Cerebellar nuclear complex (tissue), 1 donor: ENCODE measurements at regions not wholly inside any gene's neighbourhood (a gene's known extent, or its start where the extent isn't known, plus 50 kb on each side); places are given as distances from the start of the nearest gene placed in this dataset.

ENCODE experiments used
- DNase-seq, 2 experiments: peaks; one replicate each; lab custom pipeline; 2025; lab: John Stamatoyannopoulos, UW

DNA sequence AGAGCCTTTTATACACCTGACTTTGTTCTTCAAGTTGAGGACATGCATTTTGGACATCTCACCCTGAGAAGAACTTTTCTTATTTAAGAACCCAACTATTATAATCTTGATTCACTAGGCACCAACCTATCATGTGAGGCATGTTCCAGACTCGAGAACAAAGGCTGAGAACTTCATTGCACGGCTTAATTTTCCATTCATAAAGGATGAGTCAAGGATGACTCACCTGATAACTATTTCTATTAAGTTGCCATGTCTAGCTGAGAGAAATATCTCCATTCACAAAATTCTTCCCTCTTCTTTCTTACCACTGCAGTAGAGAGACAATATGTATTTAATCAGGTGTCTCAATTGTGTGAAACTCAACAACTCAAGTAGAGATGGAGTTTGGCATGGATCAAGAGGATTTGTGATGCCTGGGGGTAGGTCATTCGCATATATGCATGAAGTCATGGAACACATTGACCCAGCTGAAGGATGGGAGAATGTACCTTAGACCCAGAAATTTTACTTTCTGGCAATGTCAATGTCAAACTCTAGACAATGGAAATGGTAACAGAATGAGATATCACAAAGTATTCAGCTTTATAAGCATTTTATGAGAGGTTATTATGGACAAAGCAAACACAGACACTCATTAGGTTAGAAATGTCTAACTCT lies 173.2 kb upstream of the PRNP start:
- DNase-seq, result no peak

DNA sequence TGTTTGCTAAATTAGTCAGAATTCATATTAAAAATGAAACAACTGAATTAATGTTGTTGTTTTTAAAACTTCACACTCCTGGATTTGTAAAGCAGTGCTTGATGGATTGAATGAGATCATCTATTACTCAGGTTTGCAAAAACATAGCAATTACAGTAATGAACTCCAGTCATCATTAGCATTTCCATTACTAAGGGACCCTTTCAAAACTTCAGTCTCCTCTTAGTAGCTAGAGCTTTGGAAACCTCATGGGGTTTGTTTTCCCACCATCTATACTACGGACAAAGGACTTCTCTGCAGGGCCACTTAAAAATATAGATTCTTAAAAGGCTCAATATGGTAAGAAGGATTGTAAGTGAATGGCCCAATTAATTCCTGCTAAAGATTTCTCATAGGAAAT lies 174.5 kb upstream of the PRNP start:
- DNase-seq, result no peak

DNA sequence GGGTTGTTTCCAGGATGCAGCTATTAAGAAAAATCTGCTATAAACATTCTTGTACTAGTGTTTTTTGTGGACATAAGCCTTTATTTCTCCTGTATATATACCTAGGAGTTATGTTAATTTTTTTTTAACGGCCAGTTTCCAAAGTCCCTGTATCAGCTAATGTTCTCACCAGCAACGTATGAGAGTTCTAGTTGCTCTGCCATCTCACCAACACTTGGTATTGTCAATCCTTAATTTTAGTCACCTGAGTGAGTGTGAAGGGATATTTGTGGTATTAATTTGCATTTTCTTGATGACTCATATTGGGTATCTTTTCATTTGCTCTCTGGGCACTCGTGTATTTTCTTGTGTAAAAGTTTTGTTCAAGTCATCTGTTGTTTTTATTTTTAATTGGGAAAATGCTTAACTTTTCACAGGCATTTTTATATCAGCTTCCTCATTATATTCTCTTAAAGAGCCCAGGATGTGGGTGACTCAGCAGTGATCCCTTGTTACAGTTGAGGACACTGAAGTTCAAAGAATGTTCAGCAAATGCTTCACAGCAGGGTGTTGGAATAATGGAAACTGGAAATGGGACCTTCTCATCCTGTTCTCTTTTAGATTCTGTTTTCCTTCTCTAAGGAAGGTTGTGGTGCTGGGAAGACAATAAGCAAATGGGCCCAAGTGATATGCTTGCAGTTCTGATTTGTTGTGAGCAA lies 176.3 kb upstream of the PRNP start:
- no peak for DNase-seq

DNA sequence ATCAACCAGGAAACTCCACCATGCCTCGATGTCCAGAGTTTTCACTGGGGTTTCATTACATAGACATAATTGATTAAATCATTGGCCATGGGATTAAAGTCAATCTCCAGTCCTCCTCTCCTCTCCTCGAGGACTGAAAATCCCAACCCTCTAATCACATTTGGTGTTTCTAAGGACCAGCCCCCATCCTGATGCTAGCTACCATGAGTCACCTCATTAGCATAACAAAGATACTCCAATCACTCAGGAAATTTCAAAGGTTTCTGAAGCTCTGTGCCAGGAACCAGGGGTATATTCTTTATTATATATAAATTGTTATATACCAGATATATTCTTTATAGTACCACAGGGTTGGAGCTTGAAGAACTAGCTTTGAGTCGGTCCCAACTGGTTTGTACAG lies 177.5 kb upstream of the PRNP start:
- no peak for DNase-seq

DNA sequence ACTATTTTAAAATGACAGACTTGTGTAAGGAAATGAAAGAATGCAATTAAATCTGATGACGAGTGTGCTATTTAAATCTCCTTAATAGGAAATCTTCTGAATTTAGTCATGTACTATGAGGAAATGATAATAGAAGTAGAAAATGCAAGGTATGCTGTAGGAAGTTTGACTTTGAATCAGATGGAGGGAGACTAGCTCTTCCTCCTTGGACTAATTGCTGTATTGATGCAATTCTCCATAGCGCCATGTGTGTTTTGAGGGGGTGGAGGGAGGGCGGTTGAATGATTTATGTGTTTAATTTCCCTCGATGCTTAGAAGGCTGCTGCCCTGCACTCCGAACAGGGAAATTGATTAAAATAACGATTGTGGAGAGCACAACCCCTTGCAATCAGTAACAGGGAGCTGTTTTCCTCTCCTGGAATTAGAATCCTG lies 179.0 kb upstream of the PRNP start:
- DNase-seq, result no peak

DNA sequence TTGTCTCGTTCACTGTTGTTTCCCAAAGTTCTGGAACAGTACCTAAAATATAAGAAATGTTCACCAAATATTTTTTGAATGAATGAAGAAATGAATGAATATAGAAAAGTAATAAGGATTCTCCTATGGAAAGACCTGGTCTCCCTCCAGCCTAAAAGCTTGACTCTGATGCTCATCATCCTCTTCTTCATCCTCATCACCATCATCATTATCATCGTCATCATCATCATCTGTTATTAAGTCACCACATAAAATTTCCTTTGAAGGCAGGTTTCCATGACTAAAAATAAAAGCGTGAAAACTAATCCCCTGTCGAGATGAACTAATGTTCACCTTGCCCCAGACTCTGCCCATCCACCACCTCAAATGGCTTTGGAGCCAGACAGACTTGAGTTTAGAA lies 181.4 kb upstream of the PRNP start:
- DNase-seq, result no peak

DNA sequence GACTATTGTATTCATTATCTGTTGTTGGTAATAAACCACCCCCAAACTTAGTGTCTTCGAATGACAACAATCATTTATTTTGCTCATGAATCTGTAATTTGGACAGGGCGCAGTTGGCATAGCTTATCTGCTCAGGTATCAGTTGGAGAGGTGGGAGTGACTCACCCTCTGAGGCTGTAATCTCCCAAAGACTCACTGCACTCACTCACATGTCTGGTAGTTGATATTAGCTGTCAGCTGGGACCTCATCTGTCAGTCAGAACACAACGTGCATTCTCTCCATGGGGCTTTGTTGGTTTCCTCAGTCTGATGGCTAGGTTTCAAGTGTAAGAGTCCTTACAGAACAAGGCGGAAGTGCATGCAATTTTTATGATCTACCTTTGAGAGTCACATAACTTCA lies 183.5 kb upstream of the PRNP start:
- no peak for DNase-seq

DNA sequence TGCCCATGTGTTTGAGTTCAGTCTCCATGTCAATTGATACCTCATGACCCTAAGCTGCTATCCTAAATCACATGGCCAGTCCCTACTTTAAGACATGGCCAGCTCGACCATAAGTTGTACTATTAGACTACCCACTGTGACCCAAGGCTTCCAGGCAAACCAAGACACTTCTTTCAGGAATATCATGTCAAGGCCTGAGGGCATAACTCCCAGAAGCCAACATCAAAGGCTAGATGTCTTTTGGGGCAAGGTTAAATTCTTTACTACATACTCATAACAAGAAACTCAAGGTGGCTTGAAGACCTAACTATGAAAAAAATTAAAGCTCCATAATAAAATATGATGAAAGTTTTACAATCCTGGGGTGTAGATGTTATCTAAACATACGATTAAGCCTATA lies 192.9 kb upstream of the PRNP start:
- DNase-seq, result no peak

DNA sequence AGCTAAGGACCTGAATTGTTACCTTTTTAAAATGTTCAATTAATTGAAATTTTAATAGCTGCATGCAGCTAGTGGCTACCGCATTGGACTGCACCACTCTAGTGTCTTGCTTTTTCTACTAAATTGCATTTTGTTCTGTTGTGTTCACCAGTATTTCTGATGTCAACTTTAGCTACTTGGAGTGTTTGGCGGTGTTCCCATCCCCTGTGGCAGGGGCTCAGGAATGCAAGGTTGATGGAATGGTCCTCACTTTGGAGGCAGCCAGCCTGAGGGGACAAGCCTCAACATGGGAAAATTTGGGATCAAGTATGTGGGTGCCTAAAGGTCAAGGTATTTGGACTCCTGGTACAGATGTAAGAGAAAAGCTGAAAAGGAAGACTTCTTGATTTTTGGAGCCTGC lies 194.6 kb upstream of the PRNP start:
- DNase-seq, result no peak

DNA sequence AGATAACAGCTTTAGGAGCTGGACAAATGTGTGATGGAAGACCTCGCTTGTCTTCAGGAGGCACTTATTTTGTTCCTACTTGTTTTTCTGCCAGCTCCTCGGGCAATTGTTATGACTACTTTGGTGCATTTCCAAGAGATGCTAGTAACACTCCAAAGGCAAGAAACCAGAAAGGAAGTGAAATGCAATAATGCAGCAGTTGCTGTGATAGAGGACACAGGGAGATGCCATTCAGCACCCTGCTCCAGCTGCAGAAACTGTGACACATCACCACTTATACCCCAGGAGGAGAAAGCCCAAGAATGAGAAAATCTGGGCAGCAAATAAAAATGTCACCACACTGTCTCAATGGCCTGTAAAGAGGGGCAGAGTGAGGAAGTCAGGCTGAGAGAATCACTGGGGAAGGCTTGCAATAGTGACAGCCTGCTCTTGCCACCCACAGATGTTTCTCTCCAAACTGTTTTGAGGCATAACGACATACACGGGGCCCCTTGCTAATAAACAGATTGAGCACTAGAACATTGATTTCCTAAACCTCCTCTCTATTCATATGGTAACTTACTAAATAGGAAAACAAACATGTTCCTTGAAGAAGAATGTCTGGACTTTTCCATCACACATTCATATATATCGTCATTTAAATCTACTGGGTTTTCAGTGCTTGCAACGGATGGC lies 195.5 kb upstream of the PRNP start:
- DNase-seq, result no peak

DNA sequence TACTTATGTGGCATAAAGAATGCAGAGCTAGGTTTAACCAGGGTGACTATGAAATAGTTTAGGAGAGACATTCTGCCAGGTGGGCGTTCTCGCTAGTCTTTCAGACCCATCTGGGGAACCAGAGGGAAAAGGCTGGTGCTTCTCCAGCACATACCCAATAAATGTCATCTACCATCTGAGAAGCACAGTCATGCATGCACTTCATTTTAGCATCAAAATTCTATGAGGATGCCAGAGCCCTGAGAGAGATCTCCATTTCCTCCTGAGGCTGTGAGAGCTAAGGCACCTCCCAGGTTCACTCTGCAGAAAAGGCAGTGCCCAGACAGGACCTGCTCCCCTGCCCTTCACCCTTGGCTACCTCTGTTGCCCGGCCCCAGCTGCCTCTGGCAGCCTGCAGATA lies 196.2 kb upstream of the PRNP start:
- no peak for DNase-seq

DNA sequence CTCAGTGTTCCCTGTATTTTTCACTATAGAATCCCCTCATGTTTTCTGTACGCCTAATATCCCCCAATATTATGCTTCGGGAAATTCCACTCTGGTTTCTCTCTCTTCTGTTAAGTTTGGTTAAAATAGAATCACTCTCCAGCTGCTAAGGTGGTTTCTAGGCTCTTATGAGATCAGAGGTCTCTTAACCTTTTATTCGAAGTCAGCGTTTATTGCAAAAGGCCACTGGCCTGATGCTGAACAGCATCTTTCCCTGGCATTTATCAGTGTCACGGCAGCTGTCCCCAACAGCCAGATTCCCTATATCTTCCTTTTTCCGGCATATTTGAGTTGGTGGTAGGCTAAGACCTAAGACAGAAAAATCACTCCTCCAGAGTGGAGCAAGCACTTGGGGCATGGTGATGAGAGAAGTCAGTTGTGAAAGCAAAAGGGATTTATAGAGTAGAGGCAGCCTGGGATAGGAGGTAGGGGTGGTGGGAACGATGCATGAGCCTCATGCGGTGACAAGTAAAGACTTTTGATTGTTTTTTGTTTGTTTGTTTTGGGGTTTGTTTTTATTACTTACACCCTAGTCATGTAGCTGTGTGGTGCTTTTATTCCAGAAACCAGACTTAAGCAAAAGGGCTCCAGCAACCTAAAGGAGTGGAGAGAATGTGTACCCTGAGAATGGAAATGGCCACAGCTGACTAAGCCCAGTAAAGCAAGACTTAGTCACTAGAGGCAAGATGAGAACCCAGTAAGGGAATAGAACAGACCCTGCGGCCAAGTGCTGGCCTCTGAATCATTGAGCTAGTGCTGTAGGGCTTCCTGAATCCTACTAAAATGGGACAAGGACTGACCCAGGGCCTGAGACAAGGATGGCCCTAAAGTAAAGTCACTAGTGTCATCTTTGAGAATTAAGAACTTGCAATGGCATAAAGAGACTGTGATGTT lies 197.6 kb upstream of the PRNP start:
- DNase-seq, result no peak

DNA sequence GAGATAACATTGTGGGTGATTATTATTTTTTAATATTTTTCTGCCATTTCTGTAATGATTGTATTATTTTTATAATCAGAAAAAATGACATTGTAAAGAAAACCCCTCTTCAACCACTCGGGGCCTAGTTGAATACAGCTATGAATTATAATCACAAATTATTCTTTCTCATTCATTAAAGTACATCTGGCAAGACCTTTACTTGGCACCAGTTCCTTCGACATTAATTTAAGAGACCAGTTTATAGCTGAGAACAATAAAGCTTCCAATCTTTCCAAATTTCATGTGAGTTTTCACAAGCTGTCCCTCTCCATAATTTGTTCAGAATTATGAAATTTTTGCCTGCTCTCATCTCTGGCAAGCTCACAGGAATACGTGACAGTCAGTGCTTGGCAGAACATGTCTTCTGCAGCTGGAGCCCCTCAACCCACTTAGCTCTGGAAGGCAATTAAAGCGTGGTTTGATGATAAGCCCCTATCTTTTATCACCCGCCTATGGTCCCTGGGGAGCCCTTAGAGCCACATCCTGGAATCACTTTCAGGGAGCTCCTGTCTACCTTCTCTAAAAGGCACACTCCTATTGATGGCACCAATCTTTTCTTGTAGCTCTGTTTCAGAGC lies 201.8 kb upstream of the PRNP start:
- DNase-seq, result no peak

DNA sequence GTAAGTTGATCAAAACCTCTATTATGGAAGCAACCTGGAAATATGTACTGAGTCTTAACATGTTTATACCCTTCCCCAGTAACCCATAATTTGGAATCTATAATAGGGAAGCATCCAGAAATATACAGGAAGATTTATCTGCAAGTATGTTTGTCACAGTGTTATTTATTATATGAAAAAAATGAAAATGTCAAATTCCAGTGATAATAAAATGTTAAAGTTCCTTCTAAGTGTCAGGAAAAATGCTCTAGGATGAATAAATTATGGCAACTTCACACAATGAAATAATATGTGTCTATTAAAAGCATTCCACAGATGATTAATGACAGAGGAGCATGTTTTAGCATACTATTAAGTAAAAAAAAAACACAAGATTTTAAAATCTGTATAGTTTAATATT lies 202.3 kb upstream of the PRNP start:
- no peak for DNase-seq

DNA sequence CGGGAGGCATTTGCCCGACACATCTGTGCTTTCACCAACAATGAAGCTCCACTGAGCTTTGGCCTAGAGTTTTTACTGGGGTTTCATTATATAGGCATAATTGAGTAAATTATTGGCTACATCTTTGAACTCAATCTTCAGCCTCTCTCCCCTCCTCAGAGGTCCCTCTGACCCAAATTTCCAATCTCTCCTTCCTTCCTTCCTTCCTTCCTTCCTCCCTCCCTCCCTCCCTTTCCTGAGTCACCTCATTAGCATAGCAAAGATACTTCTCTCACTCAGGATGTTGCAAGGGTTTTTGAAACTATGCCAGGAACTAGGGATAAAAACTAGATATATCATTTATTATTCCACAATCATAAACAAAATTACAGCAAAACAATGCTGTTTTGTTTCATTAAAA lies 202.8 kb upstream of the PRNP start:
- no peak for DNase-seq

DNA sequence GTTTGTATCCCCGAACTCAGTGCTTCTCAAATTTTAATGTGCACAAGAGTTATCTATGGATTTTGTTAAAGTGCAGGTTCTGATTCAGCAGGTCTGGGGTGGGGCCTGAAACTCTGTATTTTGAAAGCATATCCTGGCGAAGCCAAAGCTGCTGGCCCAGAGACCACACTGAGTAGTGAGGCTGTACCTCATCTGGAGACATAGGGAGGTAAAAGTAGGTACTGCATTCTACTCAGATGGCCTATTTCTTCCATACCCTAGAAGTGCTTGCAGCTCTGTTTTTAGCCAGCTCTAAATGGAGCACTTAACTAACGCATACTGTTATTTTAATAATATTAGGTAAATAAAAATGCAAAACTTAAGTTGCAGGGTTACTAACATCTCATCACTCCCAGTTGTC lies 206.2 kb upstream of the PRNP start:
- DNase-seq, result no peak

DNA sequence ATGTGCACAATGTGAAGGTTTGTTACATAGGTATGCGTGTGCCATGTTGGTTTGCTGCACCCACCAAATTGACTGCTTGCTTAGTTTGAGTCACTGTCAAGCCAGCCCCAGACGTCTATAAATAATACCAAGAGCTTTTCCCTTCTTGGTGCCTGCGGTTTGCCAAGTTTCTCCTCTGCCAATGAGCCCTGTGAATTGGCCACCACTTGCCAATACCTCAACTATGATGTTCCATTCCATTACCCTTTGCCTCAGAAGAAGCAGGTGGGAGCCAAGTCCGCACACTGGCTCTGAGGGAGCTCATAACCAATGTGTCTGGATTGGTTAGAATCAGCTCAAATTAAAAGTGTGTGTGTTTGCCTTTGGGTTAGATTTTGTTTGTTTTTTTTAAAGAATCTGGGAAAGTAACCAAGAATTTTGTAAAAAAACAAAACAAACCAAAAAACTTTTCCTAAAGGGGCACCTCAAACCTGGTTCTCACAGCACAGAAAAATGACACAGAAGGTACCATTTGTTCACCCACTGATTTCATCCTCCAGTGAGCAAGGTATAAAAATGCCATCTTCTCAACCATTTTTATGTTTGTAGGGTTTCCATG lies 209.3 kb upstream of the PRNP start:
- no peak for DNase-seq

DNA sequence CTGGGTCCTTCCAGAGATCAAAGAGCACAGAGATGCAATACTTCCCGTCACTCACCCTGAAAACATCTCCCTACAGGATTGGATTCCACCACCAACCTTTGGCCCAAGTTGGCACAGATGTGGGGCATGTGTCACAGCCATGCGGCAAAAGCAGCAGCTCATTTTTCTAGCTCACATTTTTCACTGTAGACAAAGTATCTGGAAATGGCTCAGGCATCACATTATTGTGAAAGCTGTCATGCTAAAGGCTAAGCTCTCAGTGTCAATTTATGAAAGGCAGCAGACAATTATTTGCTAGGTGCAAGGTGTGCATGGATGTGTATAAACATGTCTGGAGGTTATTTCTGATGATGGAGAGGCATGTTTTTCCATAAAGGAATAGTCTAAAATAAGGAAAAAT lies 213.3 kb upstream of the PRNP start:
- no peak for DNase-seq

DNA sequence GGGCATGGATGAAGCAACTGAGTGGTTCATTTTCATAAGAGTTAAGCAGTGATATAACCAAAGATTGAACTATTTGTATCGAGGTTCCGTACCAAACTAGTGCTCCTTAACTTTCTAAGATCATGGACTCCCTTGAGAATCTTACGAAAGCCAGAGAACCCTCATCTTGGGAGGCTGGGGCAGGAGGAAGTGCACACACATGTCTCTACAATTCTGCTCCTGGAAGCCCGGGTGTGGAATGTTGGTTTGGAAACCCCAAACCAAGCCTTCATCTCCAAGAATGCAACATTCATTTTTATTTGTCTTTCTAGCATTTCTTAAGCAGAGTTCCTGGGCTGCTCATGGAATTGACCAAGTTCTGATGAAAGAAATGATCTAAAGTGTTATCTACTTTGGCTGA lies 215.0 kb upstream of the PRNP start:
- DNase-seq, result no peak

DNA sequence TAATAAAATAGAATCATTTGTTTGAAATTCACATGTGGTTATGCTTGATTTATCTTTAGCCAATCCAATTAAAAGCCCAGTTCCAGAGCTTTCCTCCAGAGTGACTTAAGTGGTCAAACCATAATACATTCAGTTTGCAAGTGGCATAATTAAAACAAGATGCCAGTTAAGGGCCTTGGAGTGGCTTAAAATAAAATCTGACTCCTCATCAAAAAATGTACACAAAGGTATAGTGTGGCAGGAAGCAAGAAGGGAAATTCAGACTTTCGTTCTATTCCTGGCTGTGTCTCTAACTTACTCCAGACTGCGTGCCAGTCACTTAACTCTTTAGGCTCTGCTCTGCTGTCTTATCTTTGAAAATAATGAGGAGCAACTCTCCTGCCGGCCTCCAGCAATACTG lies 215.9 kb upstream of the PRNP start:
- DNase-seq, result no peak

DNA sequence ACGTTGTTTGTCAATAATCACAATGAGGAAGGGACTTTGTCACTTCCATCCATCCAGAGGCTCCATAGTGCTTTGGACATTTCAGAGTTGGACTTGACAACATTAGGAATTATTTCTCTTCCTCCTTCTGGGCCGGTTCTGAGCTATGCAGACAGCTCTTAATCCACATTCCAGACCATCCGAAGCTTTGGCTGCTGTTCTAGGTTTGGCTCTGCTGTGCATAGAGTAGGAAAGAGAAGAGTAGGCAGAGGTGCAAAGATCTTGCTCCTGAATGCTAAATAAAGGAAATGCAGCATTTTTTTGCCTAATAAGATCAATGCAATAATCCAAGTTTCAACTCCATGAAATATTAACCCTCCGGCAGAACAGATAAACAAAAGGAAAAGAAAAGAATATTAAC lies 216.3 kb upstream of the PRNP start:
- no peak for DNase-seq

DNA sequence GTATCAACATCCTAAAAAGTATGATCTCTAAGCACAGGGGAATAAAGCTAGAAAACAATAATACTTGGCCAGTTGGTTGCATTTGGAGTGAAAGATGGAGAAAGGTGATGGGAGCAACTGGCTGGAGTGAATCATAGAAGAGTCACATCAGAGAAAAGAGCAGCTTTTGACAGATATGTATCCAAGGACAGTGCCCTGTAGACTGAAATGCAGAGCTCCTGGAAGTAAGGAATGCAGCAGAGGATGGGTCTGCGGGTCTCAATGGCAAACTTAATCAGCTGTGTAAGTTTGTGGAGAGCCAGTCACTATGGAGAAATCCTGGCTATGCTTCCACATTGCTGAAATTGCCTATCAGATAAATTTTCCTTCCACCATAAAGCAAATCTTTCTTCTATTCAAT lies 218.1 kb upstream of the PRNP start:
- DNase-seq, result no peak
